ENCODE measurements at regions not wholly inside any gene's neighbourhood (a gene's known extent, or its start where the extent isn't known, plus 50 kb on each side); places are given as distances from the start of the nearest gene placed in this dataset.

GRCh38 chr12:90207799-90208198 lies 499.2 kb upstream of the ATP2B1 start:
- no peaks in the 10 kb centered on the region for H3K79me2 ChIP-seq (ENCODE audit: control insufficient read depth, low read length)
- no peak overlapping the region for H3K4me2 ChIP-seq (ENCODE audit: low read length)
- H3F3A ChIP-seq (ENCODE audit: control insufficient read depth, insufficient read depth), result no peaks in the 10 kb centered on the region
- no peaks in the 10 kb centered on the region for H3K9me2 ChIP-seq (replicated peaks; ENCODE audit: control insufficient read depth, low read length)
- no peaks in the 10 kb centered on the region for H3K36me3 ChIP-seq (ENCODE audit: control insufficient read depth, low read length)
- H3K27me3 ChIP-seq (ENCODE audit: control insufficient read depth, low read length), result no peaks in the 10 kb centered on the region
- H3K4me3 ChIP-seq (ENCODE audit: low read length), result no peak overlapping the region
- H3K27ac ChIP-seq (ENCODE audit: low read depth, low read length), result no peak overlapping the region
- peaks cover 12% of the 10 kb centered on the region; the same call in 1 of the 2 replicates for H3K9me3 ChIP-seq (ENCODE audit: control insufficient read depth, insufficient read depth, low read length)
- no peaks in the 10 kb centered on the region for H4K20me1 ChIP-seq (ENCODE audit: control insufficient read depth, insufficient read depth, low read depth, low read length)
- H3K4me1 ChIP-seq (ENCODE audit: control insufficient read depth, low read length), result no peaks in the 10 kb centered on the region
- no peak for TF ChIP-seq EZH2phosphoT487 (IDR thresholded peaks at IDR 0.05; ENCODE audit: borderline replicate concordance, low read length)
- no peak for TF ChIP-seq CTCF (IDR thresholded peaks at IDR 0.05; ENCODE audit: low read depth, low read length, poor library complexity, severe bottlenecking)

- Histone ChIP-seq H3K4me1 (ENCODE audit: control insufficient read depth, low read length) (no peaks in the 10 kb centered on the region), H3K27ac (ENCODE audit: low read depth, low read length) (no peak overlapping the region), H3K36me3 (ENCODE audit: control insufficient read depth, low read length) (no peaks in the 10 kb centered on the region), H3K27me3 (ENCODE audit: control insufficient read depth, low read length) (no peaks in the 10 kb centered on the region), H3K4me3 (ENCODE audit: low read length) (no peak overlapping the region), H3K9me3 (ENCODE audit: control insufficient read depth, insufficient read depth, low read length) (peaks cover 12% of the 10 kb centered on the region; the same call in 1 of the 2 replicates), H4K20me1 (ENCODE audit: control insufficient read depth, insufficient read depth, low read depth, low read length) (no peaks in the 10 kb centered on the region), H3F3A (ENCODE audit: control insufficient read depth, insufficient read depth) (no peaks in the 10 kb centered on the region), H3K79me2 (ENCODE audit: control insufficient read depth, low read length) (no peaks in the 10 kb centered on the region), H3K9me2 (replicated peaks; ENCODE audit: control insufficient read depth, low read length) (no peaks in the 10 kb centered on the region; the same call in 1 of the 2 replicates), H3K4me2 (ENCODE audit: low read length) (no peak overlapping the region)
- TF ChIP-seq CTCF (IDR thresholded peaks at IDR 0.05; ENCODE audit: low read depth, low read length, poor library complexity, severe bottlenecking) (no peak), EZH2phosphoT487 (IDR thresholded peaks at IDR 0.05; ENCODE audit: borderline replicate concordance, low read length) (no peak)
Measured at GRCh38 chr12:90205165-90205564, 496.5 kb upstream of the ATP2B1 start.

GRCh38 chr12:90203556-90203955 lies 494.9 kb upstream of the ATP2B1 start:
- Histone ChIP-seq H3K27ac (ENCODE audit: low read depth, low read length) (no peak overlapping the region), H3K4me3 (ENCODE audit: low read length) (no peak overlapping the region), H3K36me3 (ENCODE audit: control insufficient read depth, low read length) (no peaks in the 10 kb centered on the region), H3K27me3 (ENCODE audit: control insufficient read depth, low read length) (no peaks in the 10 kb centered on the region), H3K9me3 (ENCODE audit: control insufficient read depth, insufficient read depth, low read length) (no peaks in the 10 kb centered on the region), H3K79me2 (ENCODE audit: control insufficient read depth, low read length) (no peaks in the 10 kb centered on the region), H3K4me1 (ENCODE audit: control insufficient read depth, low read length) (no peaks in the 10 kb centered on the region), H3K9me2 (replicated peaks; ENCODE audit: control insufficient read depth, low read length) (no peaks in the 10 kb centered on the region; the same call in 1 of the 2 replicates), H3F3A (ENCODE audit: control insufficient read depth, insufficient read depth) (no peaks in the 10 kb centered on the region), H4K20me1 (ENCODE audit: control insufficient read depth, insufficient read depth, low read depth, low read length) (no peaks in the 10 kb centered on the region), H3K4me2 (ENCODE audit: low read length) (no peak overlapping the region)
- no peak for TF ChIP-seq EZH2phosphoT487 (IDR thresholded peaks at IDR 0.05; ENCODE audit: borderline replicate concordance, low read length)
- no peak for TF ChIP-seq CTCF (IDR thresholded peaks at IDR 0.05; ENCODE audit: low read depth, low read length, poor library complexity, severe bottlenecking)
